GM12892 (cell line): ENCODE measurements at regions not wholly inside any gene's neighbourhood (a gene's known extent, or its start where the extent isn't known, plus 50 kb on each side); places are given as distances from the start of the nearest gene placed in this dataset.
"Not testable (repeated sequence)": the region's sequence is repeated elsewhere in the genome, so short reads cannot be mapped to it uniquely, and the experiment has no call there.

Experiments
- DNase-seq: peaks from one replicate; pipeline ENCODE4 v3.0.0; 2011; ENCODE audit not compliant: insufficient read length
- FAIRE-seq: peaks from 2 replicates; lab custom pipeline; 2011; peaks lifted over from hg19 to GRCh38; lab: Jason Lieb, UNC
- POLR2A ChIP-seq: IDR thresholded peaks from 2 replicates; pipeline ENCODE4 v1.6.1; 2011; ENCODE audit warnings: low read depth, low read length, control low read depth
- POLR2AphosphoS5 ChIP-seq: IDR thresholded peaks from 2 replicates; pipeline ENCODE4 v1.6.1; 2011; ENCODE audit warnings: low read depth, low read length, control low read depth
- TAF1 ChIP-seq: IDR thresholded peaks from 2 replicates; pipeline ENCODE4 v1.6.1; 2011; ENCODE audit warnings: low read depth, mild to moderate bottlenecking, control low read depth, low read length, borderline replicate concordance

DNA sequence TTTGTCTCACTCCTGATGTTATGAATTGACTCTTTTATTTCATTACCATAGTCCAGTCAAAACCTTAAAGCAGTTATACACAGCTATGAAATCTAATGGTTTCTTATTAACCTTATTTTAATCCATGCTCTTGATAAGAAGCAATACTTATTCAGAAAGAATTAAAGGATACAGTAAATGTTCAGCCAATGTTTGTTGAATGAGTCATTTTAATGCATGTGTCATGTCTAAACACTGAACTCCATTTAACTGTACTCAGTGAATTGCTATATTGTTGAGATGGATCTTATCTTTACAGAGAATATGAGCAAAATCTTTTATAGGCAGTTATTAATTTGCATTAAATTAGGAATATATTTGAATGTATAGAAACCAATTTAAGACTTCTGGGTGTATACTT, 135.1 kb upstream of the TFPI start:
- FAIRE-seq: no peak
- TF ChIP-seq TAF1 (no peak), POLR2AphosphoS5 (no peak), POLR2A (no peak)
- DNase-seq: no peak

DNA sequence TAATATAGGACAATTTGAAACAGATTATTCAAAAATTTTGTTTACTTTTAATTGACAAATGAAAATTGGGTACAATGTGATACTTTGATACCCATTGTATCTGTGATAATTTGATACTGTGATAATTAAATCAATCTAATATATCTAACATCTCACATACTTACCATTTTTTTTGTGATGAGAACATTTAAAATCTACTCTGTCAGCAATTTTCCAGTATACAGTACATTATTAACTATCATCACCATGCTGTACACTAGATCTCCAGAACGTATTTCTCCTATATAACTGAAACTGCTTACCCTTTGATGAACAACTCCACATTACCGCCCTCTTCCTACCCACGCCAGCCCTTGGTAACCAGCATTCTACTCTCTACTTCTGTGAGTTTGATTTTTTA, 139.7 kb upstream of the TFPI start:
- FAIRE-seq: no peak
- TF ChIP-seq TAF1 (no peak), POLR2AphosphoS5 (no peak), POLR2A (no peak)
- no peak for DNase-seq

- not testable (repeated sequence) for FAIRE-seq, DNase-seq
Observed at GRCh38 chr2:187696644-187697043, 142.4 kb upstream of the TFPI start.

- no peak for TF ChIP-seq TAF1
- TF ChIP-seq POLR2A: no peak
- TF ChIP-seq POLR2AphosphoS5: no peak
- no peak for DNase-seq
- FAIRE-seq: no peak
Observed at GRCh38 chr2:187698374-187699110, 144.3 kb upstream of the TFPI start.

GRCh38 chr2:187702157-187702556, 147.9 kb upstream of the TFPI start:
- TF ChIP-seq POLR2A: no peak
- TF ChIP-seq POLR2AphosphoS5: no peak
- TF ChIP-seq TAF1: no peak
- DNase-seq (no peak), FAIRE-seq (no peak)

DNA sequence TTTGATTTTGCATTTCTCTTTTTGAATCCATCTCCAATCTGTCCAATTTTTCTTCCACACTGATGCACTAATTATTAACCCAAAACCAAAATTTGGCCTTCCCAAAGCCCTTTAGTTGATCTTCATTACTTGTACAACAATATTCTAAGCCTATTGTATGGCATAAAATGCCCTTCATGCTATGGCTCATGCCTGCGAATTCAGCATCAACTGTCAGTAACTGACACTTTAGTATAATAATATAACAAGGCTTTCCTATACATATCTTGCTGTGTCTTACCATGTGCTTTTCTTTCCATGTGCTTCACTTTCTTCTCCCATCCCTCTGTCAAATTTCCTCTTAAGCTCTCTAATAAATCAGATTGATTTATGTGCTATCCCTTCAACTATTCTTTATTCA, 154.0 kb upstream of the TFPI start:
- FAIRE-seq (no peak), DNase-seq (no peak)

GRCh38 chr2:187709065-187709464, 154.8 kb upstream of the TFPI start:
- DNase-seq (no peak), FAIRE-seq (no peak)
- no peak for TF ChIP-seq TAF1
- no peak for TF ChIP-seq POLR2AphosphoS5
- TF ChIP-seq POLR2A: no peak

More for the DNA sequence above, 154.0 kb upstream of the TFPI start:
- no peak for TF ChIP-seq TAF1
- TF ChIP-seq POLR2AphosphoS5: no peak
- no peak for TF ChIP-seq POLR2A

- FAIRE-seq (no peak), DNase-seq (no peak)
- no peak for TF ChIP-seq POLR2AphosphoS5
- no peak for TF ChIP-seq TAF1
- no peak for TF ChIP-seq POLR2A
Observed at GRCh38 chr2:187710791-187711521, 156.7 kb upstream of the TFPI start.

DNA sequence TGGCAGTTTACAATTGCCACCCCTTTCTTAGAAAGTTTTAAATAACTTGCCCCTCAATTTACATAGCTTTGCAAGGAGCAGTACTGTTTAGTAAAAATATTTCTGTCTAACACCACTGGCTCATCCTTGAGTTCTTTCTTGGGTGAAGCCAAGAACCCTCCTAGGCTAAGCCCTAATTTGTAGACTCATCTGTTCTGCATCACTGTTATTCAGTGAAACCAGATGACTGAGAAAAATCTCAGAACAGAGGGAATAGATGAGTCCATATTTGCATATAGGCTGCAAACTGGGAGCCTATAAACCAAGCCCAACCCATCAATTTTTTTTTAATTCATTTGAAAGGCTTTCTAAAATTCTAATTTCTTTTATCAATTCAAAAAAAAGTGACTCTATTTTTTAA, 161.4 kb upstream of the TFPI start:
- FAIRE-seq (no peak), DNase-seq (no peak)
- TF ChIP-seq POLR2AphosphoS5: no peak
- no peak for TF ChIP-seq TAF1
- no peak for TF ChIP-seq POLR2A

DNA sequence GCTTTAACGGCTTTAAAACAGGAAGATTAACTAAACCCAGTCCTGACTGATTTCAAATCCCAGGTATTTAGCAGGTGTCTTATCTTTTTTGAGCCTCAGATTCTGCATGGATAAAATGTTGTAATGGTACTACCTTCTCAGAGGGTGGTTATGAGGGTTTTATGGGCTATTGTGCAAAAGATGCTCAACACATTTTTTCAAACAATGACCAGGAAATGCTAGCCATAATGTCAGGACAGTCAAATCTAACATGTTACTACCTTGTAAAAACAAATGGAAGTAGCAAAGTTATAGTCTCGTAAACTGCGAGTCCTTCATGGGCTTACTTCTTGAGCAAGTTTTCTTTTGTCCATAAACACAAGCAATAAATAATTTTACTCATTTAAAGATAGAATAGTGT, 162.1 kb upstream of the TFPI start:
- no peak for TF ChIP-seq POLR2AphosphoS5

DNA sequence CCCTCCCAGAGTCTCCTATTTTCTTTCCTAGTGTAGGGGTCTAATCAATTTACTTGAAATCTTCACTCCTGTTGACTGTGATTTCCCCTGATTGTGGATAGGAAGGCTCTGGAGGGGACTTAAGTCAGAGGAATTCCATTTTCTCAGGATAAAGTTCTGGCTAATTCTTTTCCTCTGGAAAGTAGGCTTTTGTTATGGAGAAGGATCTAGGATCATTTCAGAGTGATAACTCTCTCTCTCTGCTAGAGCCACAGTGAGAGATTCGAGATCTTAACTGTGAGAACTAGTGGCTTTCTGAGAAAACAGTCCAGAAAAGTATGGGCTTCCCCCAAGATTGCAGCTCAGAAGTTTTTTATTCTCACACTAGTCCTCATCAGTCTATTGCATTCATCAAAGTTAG, 163.9 kb upstream of the TFPI start:
- no peak for DNase-seq
- FAIRE-seq: no peak
- TF ChIP-seq POLR2AphosphoS5 (no peak), POLR2A (no peak), TAF1 (no peak)

More for the DNA sequence above, 162.1 kb upstream of the TFPI start:
- FAIRE-seq: no peak
- no peak for DNase-seq

DNA sequence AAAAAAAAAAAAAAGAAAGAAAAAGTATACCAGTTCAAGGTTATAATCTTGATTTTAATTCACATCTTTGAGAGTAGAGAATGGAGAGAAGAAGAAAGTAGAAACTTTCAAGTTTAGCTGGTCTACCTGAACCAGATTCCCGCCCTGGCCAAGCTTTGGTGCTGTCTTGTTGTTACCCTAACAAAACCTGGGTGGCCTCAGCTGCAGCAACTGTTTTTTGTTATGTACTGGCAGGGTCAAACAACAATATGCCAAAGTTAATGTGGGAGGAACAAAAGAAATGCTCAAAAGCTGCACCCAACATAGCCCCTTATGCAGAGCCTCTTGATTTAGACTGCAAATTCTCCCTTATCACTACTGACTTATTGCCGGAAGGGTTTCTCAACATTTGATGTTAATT, 165.3 kb upstream of the TFPI start:
- FAIRE-seq (no peak), DNase-seq (no peak)
- no peak for TF ChIP-seq TAF1
- no peak for TF ChIP-seq POLR2A
- TF ChIP-seq POLR2AphosphoS5: no peak

DNA sequence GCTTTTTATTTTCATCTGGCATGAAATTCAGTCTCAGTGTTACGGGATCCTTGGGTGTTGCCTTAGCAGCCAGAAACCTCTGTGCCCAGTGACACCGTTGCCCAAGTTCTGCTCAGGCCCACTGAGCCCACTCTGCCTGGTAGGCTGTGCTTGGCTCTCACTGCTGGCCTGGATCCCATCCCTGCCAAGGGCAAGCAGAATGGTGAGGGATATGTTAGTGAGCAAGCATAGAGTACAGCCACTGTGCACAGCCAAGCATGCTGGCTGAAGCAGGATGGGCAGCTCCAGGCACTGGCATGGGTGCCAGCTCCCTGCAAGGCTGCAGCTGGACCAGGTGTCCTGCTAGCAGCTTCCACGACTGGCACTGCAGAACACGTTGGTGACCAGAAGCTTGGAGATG, 194.7 kb upstream of the TFPI start:
- FAIRE-seq (no peak), DNase-seq (no peak)
- TF ChIP-seq POLR2A (no peak), TAF1 (no peak)
